HEK293 (cell line): ENCODE measurements at regions not wholly inside any gene's neighbourhood (a gene's known extent, or its start where the extent isn't known, plus 50 kb on each side); places are given as distances from the start of the nearest gene placed in this dataset.

Experiments used
- ATF2 ChIP-seq: fragments of 450-650 bp; formaldehyde crosslinking; IDR thresholded peaks from 2 replicates; pipeline ENCODE4 v1.5.1; 2016; ENCODE audit warnings: missing biosample characterization, missing genetic modification characterization, low read depth
- CTCF ChIP-seq: fragments of 450-650 bp; formaldehyde crosslinking; IDR thresholded peaks from 2 replicates; pipeline ENCODE4 v1.5.1; 2016; ENCODE audit warnings: missing biosample characterization, missing genetic modification characterization
- KLF7 ChIP-seq: fragments of 450-650 bp; formaldehyde crosslinking; IDR thresholded peaks from 2 replicates; pipeline ENCODE4 v1.5.1; 2016; ENCODE audit warnings: missing biosample characterization, missing genetic modification characterization, borderline replicate concordance
- TCF7L2 ChIP-seq: IDR thresholded peaks from 2 replicates; pipeline ENCODE4 v1.6.1; 2011; ENCODE audit warnings: low read depth, mild to moderate bottlenecking, inconsistent platforms, low read length, moderate library complexity, borderline replicate concordance
- YY1 ChIP-seq: fragments of 450-650 bp; formaldehyde crosslinking; IDR thresholded peaks from 2 replicates; pipeline ENCODE4 v1.5.1; 2018; ENCODE audit warnings: missing biosample characterization, missing genetic modification characterization
- YY2 ChIP-seq: fragments of 450-650 bp; formaldehyde crosslinking; IDR thresholded peaks from 2 replicates; pipeline ENCODE4 v1.5.1; 2016; ENCODE audit warnings: missing biosample characterization, missing genetic modification characterization
- ZBTB26 ChIP-seq: fragments of 450-650 bp; formaldehyde crosslinking; optimal IDR thresholded peaks from 2 replicates; pipeline ENCODE3; 2016; ENCODE audit warnings: missing biosample characterization, mild to moderate bottlenecking, missing genetic modification characterization
- ZNF133 ChIP-seq: fragments of 450-650 bp; formaldehyde crosslinking; IDR thresholded peaks from 2 replicates; pipeline ENCODE4 v1.5.1; 2016; ENCODE audit warnings: missing biosample characterization, missing genetic modification characterization
- ZNF274 ChIP-seq, 2 experiments: fragments of 200-500 bp in 1 of 2; fragments of 450-650 bp in 1 of 2; sonication (Bioruptor generic) in 1 of 2; formaldehyde crosslinking in 1 of 2; IDR thresholded peaks; 2 replicates each; pipeline versions ENCODE4 v1.5.1 to v1.6.1; 2014 to 2016; ENCODE audit warnings: borderline replicate concordance in 1 of 2, inconsistent platforms in 1 of 2, low read length in 1 of 2, missing biosample characterization in 1 of 2, missing genetic modification characterization in 1 of 2
- ZNF426 ChIP-seq: fragments of 450-650 bp; formaldehyde crosslinking; IDR thresholded peaks from 2 replicates; pipeline ENCODE4 v1.5.1; 2017; ENCODE audit warnings: missing biosample characterization, missing genetic modification characterization, mild to moderate bottlenecking, inconsistent platforms, moderate library complexity

GRCh38 chr7:46586406-46586805, 665.3 kb upstream of the IGFBP3 start:
- no peak for TF ChIP-seq YY2
- TF ChIP-seq CTCF (tag by site-specific recombination), result no peak
- no peak for TF ChIP-seq ATF2 (tag by site-specific recombination)
- TF ChIP-seq TCF7L2, result no peak
- TF ChIP-seq YY1 (tag by site-specific recombination), result no peak
- TF ChIP-seq ZNF426 (tag by site-specific recombination), result no peak
- no peak for TF ChIP-seq ZBTB26
- no peak for TF ChIP-seq ZNF274 (IDR thresholded peaks at IDR 0.05; ENCODE audit: low read length)
- no peak for TF ChIP-seq ZNF274 (tag by site-specific recombination; IDR thresholded peaks at IDR 0.05; ENCODE audit: borderline replicate concordance)
- TF ChIP-seq ZNF133 (tag by site-specific recombination), result no peak
- no peak for TF ChIP-seq KLF7 (tag by site-specific recombination)
